Stimulated activated CD4-positive, alpha-beta T cell treated with anti-CD3 and anti-CD28 coated beads, Interleukin-1b, Interleukin-23, amount 100 ng/mL, for 24 hours (primary cell): ENCODE measurements at regions not wholly inside any gene's neighbourhood (a gene's known extent, or its start where the extent isn't known, plus 50 kb on each side); places are given as distances from the start of the nearest gene placed in this dataset.
"Not testable (repeated sequence)": the region's sequence is repeated elsewhere in the genome, so short reads cannot be mapped to it uniquely, and the experiment has no call there.

Experiments
- DNase-seq, 4 experiments: peaks; one replicate each; pipeline ENCODE4 v3.0.0-alpha.2; 2020; ENCODE audit warnings: low read depth in 4 of 4, low spot score in 1 of 4

GRCh38 chr12:127830730-127831129 lies 436.2 kb upstream of the TMEM132C start:
- DNase-seq: no peak

- DNase-seq: no peak
These were observed 434.8 kb upstream of the TMEM132C start for GRCh38 chr12:127832172-127832571.

- not testable (repeated sequence) for DNase-seq
These were observed 430.2 kb upstream of the TMEM132C start for GRCh38 chr12:127836802-127837201.

GRCh38 chr12:127857661-127858060 lies 409.3 kb upstream of the TMEM132C start:
- DNase-seq: no peak

- no peak for DNase-seq
These were observed 406.4 kb upstream of the TMEM132C start for GRCh38 chr12:127860536-127860935.

GRCh38 chr12:127861406-127861805 lies 405.6 kb upstream of the TMEM132C start:
- no peak for DNase-seq

- no peak for DNase-seq
These were observed 393.7 kb upstream of the TMEM132C start for GRCh38 chr12:127873306-127873705.

- DNase-seq: no peak
These were observed 385.4 kb upstream of the TMEM132C start for GRCh38 chr12:127881371-127882140.

GRCh38 chr12:127883013-127883412 lies 384.0 kb upstream of the TMEM132C start:
- no peak for DNase-seq

- DNase-seq: no peak
These were observed 380.8 kb upstream of the TMEM132C start for GRCh38 chr12:127885954-127886750.

GRCh38 chr12:127886827-127887226 lies 380.1 kb upstream of the TMEM132C start:
- no peak for DNase-seq

- DNase-seq: no peak
These were observed 377.8 kb upstream of the TMEM132C start for GRCh38 chr12:127888943-127889719.

GRCh38 chr12:127893895-127894609 lies 372.9 kb upstream of the TMEM132C start:
- DNase-seq: no peak

- no peak for DNase-seq
These were observed 370.3 kb upstream of the TMEM132C start for GRCh38 chr12:127896661-127897060.

GRCh38 chr12:127898616-127899015 lies 368.4 kb upstream of the TMEM132C start:
- no peak for DNase-seq

- DNase-seq: no peak
These were observed 367.0 kb upstream of the TMEM132C start for GRCh38 chr12:127899971-127900370.

GRCh38 chr12:127900386-127900785 lies 366.6 kb upstream of the TMEM132C start:
- DNase-seq: no peak

- no peak for DNase-seq
These were observed 363.8 kb upstream of the TMEM132C start for GRCh38 chr12:127903146-127903545.

GRCh38 chr12:127909041-127909440 lies 357.9 kb upstream of the TMEM132C start:
- no peak for DNase-seq

- no peak for DNase-seq
These were observed 355.7 kb upstream of the TMEM132C start for GRCh38 chr12:127911291-127911690.
